Lower leg skin (tissue), 4 donors: ENCODE measurements at regions not wholly inside any gene's neighbourhood (a gene's known extent, or its start where the extent isn't known, plus 50 kb on each side); places are given as distances from the start of the nearest gene placed in this dataset.

ENCODE experiments used
- DNase-seq, 2 donors: peaks; one replicate each; pipeline ENCODE4 v3.0.0-alpha.2; 2019; ENCODE audit warnings: low spot score in 2 of 2
- H3K4me3 ChIP-seq: fragments of 200-600 bp; sonication (generic); 2 replicates; pipeline ENCODE4 v1.5.1; 2017; ENCODE audit warnings: mild to moderate bottlenecking, low read depth; ENCODE audit not compliant: poor library complexity, severe bottlenecking
- POLR2A ChIP-seq, 2 donors: fragments of 450-650 bp; IDR thresholded peaks; one replicate each; pipeline ENCODE4 v1.6.1; 2016 to 2017; ENCODE audit warnings: antibody characterized with exemption in 2 of 2, mild to moderate bottlenecking in 1 of 2, moderate library complexity in 1 of 2
- WGBS, 2 donors: methylation state at CpG; one replicate each; pipeline ENCODE4 v1.1.5; 2018; 5-methylcytosine and 5-hydroxymethylcytosine counted together
- intact Hi-C: fragments of 100-400 bp; cut with DNase I; formaldehyde crosslinking; loops from one replicate; pipeline ENCODE4 v1.15.0; 2023; ENCODE audit warnings: low total_unique reads
- TF ChIP-seq, protein P1 (sequence below), 3 donors: fragments of 450-650 bp; IDR thresholded peaks; one replicate each; pipeline ENCODE4 v1.5.1; 2016; ENCODE audit warnings: antibody characterized with exemption in 3 of 3, mild to moderate bottlenecking in 3 of 3, moderate library complexity in 2 of 3

DNA sequence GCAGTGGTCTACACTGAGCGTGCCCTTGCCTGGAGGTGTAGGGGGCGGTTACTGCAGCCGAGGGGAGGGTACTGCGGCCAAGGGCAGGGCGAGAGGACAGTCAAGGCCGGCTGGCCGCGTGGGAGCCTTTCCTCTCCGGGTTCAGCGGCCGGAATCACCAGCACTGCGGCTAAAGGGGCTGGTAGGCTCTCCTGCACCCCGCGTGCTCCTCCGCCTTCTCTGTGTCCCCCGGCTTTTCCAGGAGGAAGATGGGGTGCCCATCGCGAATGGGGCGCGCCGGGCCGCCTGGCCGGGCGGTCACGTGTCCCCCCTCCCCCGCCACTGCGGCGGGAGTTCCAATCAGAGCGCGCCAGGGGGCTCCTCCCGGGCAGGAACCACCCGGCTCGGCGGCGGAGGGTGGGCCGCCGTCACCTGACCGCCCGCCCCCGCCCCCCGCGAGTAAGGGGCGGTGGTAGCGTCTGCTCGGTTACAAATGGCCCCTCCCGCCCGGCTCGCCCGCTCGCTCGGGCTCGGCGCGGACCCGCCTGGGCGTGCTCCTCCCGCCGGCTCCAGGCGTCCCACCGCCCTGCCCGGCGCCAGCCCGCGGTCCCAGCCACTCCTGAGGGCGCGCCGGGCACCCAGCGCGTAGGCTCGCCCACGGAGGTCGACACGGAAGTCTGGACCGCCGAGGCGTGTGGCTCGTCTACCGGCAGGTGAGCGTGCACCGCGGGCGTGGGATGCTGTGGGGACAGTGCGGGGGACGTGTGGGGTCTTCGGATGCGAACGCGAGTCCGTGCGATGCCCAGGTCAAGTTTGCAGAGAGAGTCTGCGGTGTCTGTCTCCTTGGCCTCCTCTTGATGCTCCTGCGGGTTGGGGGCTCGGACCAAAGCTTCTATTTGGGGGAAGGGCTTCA lies 242.6 kb upstream of the TOPAZ1 start:
- peak overlapping the region; percentile 19 for H3K4me3 ChIP-seq
- intact Hi-C loops: no loop called here
- peak in 1 of 2 donors; percentile 80 for DNase-seq
- no peak for TF ChIP-seq POLR2A (IDR thresholded peaks at IDR 0.05)
- TF ChIP-seq, protein P1, sequence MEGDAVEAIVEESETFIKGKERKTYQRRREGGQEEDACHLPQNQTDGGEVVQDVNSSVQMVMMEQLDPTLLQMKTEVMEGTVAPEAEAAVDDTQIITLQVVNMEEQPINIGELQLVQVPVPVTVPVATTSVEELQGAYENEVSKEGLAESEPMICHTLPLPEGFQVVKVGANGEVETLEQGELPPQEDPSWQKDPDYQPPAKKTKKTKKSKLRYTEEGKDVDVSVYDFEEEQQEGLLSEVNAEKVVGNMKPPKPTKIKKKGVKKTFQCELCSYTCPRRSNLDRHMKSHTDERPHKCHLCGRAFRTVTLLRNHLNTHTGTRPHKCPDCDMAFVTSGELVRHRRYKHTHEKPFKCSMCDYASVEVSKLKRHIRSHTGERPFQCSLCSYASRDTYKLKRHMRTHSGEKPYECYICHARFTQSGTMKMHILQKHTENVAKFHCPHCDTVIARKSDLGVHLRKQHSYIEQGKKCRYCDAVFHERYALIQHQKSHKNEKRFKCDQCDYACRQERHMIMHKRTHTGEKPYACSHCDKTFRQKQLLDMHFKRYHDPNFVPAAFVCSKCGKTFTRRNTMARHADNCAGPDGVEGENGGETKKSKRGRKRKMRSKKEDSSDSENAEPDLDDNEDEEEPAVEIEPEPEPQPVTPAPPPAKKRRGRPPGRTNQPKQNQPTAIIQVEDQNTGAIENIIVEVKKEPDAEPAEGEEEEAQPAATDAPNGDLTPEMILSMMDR (IDR thresholded peaks at IDR 0.05): no peak
- WGBS, 2 donors: 2 to 4% methylated on average over 29 to 50 of the region's 93 CpGs

DNA sequence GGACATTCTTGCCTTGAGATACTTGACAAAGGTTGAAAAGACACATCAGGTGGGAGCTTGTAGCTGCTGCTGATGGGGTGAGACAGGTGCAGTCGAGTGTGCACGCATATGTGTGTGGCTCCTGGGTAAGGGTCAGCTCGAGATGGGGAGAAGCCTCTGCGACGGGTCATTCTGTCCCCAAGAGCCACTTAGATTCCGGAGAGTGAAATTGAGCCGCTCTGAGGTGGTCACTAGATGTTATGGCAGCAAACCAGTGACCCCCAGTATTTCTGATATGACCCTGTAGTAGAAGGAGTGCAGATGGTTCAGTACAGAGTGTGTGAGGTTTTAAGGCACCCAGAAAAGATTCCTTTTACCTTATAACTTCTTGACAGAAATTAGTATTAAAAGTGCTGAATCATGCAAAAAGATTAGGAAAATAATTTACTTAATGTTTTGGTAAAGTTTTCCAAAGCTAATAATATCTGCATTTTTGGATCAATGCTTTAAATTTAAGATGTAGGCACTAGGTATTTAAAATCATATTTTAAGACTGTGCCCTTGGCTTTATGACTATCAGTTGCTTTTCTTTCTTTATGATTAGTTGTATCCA lies 241.9 kb upstream of the TOPAZ1 start:
- no peak for DNase-seq
- TF ChIP-seq POLR2A (IDR thresholded peaks at IDR 0.05): no peak
- 64 to 79% methylated on average over 7 of the region's 7 CpGs for WGBS, 2 donors
- intact Hi-C loops: no loop called here
- H3K4me3 ChIP-seq: no peak overlapping the region

DNA sequence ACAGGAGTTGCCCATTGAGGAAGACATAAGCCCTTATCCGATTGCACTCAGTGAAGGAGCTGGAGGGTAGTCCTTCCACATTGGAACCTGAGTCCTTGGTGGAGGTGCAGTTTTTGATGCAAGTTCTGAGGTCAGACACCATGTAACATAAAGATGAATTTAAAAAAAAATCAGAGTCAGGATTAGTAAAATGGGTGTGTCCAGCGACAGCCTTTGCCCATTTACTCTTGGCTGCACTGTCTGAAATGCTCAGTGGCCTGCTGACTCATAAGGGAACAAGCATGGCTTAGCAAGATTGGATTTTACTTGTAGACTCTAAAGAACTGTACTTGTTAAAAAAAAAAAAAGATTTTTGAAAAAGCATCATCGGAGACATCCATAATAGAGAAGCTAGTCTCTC lies 241.1 kb upstream of the TOPAZ1 start:
- TF ChIP-seq, protein P1 (IDR thresholded peaks at IDR 0.05): no peak
- TF ChIP-seq POLR2A (IDR thresholded peaks at IDR 0.05): no peak
- H3K4me3 ChIP-seq: no peak overlapping the region
- intact Hi-C loops: no loop called here
- 50 to 51% methylated on average over 3 of the region's 3 CpGs for WGBS, 2 donors
- no peak for DNase-seq

DNA sequence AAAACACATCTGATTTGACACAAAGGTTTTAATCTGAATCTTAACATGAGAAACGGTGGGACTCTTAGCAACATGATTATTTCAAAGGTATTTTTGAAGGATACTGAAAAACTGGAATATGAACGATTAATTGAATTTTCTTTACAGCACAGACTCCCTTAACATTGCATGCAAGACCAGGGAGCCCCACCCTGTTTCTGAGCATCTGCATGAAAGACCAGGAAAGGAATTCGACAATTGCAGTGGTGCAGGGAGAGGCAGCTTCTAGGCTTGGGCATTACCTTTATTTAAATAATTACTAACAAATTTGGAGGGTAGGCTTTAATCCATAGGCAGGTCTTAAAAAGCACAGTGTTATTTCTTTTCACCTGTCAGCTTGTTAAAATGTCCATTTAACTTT lies 240.6 kb upstream of the TOPAZ1 start:
- TF ChIP-seq POLR2A (IDR thresholded peaks at IDR 0.05): no peak
- TF ChIP-seq, protein P1 (IDR thresholded peaks at IDR 0.05): no peak
- intact Hi-C loops: no loop called here
- DNase-seq: no peak
- H3K4me3 ChIP-seq: no peak overlapping the region
- 43 to 51% methylated on average over 3 of the region's 3 CpGs for WGBS, 2 donors

DNA sequence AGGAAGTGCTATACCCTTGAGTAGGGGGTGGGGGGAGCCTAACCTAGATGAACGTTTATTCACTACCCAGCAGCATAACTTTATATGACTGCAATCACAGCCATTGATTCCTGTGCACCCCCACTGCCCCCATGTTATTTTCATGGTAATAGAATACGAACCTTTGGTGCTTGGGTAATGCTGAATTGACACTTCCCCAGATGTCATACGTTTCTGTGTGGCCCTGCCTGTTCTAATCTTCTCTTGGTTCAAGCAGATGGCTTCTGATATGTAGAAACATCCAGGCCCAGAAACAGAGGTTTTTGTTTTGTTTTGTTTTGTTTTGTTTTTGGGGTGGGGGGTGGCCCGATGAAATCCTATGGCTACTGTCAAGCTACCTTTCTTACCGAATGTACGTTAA lies 237.9 kb upstream of the TOPAZ1 start:
- H3K4me3 ChIP-seq: no peak overlapping the region
- TF ChIP-seq, protein P1 (IDR thresholded peaks at IDR 0.05): no peak
- no peak for TF ChIP-seq POLR2A (IDR thresholded peaks at IDR 0.05)
- no peak for DNase-seq
- WGBS, 2 donors: 74 to 81% methylated on average over 6 of the region's 6 CpGs
- intact Hi-C loops: no loop called here

DNA sequence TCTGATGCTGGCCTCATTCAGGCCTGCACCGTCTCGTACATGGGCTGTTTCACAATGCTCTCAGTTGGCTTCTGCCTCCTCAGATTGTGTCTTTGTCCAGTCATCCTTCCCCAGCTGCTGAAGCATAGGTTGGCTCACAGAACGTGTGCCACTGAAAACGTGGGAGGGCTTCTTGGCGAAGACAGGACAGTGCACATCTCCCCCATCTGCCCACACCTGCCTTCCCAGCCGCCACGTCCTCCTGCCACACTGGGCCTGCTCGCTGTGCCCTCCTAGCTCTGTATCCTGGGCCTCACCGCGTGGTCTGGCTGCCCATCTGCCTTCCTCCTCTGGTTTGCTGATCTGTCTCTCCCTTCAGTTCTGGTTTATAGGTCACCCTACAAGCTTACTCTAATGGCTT lies 230.0 kb upstream of the TOPAZ1 start:
- DNase-seq: no peak
- WGBS, 2 donors: 86 to 89% methylated on average over 10 of the region's 10 CpGs
- no peak overlapping the region for H3K4me3 ChIP-seq
- intact Hi-C loops: no loop called here
- TF ChIP-seq, protein P1 (IDR thresholded peaks at IDR 0.05): no peak
- no peak for TF ChIP-seq POLR2A (IDR thresholded peaks at IDR 0.05)
